Islet precursor cell (in vitro differentiated cells): ENCODE measurements at regions not wholly inside any gene's neighbourhood (a gene's known extent, or its start where the extent isn't known, plus 50 kb on each side); places are given as distances from the start of the nearest gene placed in this dataset.
"Not testable (repeated sequence)": the region's sequence is repeated elsewhere in the genome, so short reads cannot be mapped to it uniquely, and the experiment has no call there.

Source experiments
- DNase-seq: peaks from one replicate; pipeline ENCODE4 v3.0.0-alpha.2; 2018

DNA sequence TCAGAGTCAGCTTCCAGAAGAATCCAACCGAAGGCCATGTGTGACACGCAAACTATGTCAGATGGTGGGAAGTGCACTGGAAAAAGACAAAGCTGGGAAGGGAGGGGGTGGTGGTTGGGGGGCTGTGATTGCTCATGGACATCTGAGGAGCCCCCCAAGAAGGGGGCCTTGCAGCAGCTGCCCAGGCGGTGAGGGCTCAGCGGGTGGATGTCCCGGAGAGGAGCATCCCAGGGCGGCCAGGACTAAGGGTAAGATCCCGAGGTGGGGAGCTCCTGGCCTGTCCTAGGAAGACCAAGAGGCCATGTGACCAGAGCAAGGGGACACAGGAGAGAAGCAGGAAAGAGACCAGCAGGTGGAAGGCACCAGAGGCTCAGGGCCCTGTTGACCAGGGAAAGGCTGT, 299.5 kb downstream of the PREX1 start:
- no peak for DNase-seq

- no peak for DNase-seq
Measured at GRCh38 chr20:48527771-48528170, 300.0 kb downstream of the PREX1 start.

DNA sequence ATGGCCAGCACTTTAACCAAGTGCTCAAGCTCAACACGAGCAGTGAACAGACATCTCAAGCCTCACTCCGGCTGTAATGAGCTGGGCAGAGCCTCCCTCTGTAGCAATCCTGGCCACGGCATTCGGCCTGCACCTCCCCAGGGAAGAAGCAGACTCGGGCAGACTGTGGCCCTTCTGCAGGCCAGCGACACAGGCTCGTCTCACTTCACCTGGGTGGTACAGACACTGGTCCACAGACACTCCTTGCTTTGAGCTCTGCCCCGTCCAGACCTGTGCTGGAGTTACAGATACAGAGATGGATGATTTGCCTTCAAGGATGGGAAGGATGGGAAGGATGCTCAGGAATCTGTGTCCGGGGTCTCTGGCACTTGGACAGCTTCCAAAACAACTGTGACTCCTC, 300.9 kb downstream of the PREX1 start:
- no peak for DNase-seq

- no peak for DNase-seq
Measured at GRCh38 chr20:48525400-48525799, 302.4 kb downstream of the PREX1 start.

- DNase-seq: no peak
Measured at GRCh38 chr20:48524582-48524981, 303.2 kb downstream of the PREX1 start.

DNA sequence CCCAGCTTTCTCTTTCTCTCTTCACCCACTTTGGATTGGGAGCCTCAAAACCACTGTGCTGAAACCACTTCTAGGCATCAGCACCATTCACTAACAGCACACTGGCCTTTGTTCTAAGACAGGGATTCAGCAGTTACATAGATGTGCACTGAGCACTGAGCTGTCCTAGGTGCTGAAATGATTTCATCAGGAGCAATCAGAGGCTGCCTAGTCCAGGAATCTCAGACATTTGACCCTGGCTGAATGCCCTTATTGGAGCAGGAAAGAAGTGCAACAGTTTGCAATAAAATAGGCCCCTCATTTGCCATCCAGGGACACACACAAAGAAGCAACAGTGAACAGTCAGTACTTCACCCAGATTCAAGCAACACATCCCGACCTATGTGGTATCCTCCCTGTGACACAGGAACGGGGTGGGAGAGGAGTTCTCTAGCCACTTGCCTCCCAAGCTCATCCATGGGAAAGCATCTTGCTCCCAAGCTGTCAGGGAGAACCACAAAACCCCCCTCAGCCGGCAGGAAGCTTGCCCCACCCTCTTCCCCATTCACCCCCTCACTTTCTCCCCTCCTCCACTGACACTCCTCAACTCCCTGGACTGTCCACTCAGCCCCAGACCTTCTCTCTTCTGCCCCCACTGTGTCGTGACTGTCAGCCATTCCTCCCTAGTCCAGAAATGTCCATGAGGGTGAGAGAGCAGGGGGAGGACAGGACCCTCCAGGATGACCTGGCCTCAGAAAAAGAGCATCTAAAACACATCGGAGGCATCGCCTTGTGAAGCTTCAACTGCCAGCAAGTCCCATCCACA, 304.4 kb downstream of the PREX1 start:
- peak; percentile 85 for DNase-seq

DNA sequence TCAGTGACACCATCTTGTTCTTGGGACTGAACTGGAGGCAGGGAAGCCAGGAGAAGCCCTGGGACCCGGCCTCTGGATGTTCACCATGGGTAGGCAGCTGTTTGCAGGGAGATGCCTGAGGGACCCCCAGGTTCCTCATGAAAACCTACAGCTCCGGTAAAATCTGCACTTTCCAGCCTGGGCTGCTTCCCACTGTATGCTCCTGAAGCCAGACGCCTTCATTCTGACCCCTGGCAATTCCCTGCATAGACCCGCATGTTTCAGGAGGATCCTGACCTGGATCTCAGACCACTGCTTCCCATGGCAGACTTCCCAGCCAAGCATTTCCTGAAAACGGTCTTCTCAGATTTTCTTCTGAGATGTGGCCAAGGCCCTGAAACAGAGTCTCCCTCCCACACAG, 306.7 kb downstream of the PREX1 start:
- DNase-seq: no peak

DNA sequence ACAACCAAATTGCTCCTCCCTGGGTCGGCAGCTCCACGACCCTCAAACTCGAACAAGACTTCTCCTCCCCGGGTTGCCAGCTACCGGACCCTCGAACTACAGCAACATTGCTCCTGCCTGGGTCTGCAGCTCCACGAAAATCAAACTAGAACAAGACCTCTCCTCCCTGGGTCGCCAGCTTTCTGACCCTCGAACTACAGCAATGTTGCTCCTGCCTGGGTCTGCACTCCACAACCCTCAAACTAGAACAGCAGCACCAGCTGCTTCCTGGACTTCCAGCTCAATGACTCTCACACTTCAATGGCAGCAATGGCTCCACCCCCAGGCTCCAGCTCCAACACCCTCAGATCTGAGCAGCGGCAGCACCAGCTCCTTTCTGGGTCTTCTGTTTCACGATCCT, 311.6 kb downstream of the PREX1 start:
- peak; percentile 61 for DNase-seq

DNA sequence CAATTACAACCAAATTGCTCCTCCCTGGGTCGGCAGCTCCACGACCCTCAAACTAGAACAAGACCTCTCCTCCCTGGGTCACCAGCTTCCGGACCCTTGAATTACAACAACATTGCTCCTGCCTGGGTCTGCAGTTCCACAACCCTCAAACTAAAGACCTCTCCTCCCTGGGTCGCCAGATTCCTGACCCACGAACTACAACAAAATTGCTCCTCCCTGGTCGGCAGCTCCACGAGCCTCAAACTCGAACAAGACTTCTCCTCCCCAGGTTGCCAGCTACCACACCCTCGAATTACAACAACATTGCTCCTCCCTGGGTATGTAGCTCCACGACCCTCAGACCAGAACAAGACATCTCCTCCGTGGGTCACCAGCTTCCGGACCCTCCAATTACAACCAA, 313.2 kb downstream of the PREX1 start:
- DNase-seq: not testable (repeated sequence)

DNA sequence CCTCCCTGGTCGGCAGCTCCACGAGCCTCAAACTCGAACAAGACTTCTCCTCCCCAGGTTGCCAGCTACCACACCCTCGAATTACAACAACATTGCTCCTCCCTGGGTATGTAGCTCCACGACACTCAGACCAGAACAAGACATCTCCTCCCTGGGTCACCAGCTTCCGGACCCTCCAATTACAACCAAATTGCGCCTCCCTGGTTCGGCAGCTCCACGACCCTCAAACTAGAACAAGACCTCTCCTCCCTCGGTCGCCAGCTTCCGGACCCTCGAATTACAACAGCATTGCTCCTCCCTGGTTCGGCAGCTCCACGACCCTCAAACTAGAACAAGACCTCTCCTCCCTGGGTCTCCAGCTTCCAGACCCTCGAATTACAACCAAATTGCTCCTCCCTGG, 315.3 kb downstream of the PREX1 start:
- DNase-seq: not testable (repeated sequence)

DNA sequence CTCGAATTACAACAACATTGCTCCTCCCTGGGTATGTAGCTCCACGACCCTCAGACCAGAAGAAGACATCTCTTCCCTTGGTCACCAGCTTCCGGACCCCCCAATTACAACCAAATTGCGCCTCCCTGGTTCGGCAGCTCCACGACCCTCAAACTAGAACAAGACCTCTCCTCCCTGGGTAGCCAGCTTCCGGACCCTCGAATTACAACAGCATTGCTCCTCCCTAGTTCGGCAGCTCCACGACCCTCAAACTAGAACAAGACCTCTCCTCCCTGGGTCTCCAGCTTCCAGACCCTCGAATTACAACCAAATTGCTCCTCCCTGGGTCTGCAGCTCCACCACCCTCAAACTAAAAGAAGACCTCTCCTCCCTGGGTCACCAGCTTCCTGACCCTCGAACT, 322.7 kb downstream of the PREX1 start:
- DNase-seq: not testable (repeated sequence)

- no peak for DNase-seq
Measured at GRCh38 chr20:48503166-48503815, 324.5 kb downstream of the PREX1 start.

DNA sequence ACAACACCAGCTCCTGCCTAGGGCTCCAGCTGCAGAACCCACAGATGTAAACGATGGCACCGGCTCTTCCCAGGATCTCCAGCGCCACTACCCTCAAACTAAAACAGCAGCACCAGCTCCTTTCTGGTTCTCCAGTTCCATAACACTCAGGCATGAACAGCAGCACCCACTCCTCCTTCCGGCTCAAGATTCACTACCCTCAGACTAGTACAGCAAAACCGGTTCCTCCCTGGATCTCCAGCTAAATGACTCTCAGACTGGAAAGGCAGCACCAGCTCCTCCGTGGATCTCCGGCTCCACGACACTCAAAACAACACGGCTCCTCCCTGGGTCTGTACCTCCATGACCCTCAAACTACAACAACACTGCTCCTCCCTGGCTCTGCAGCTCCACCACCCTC, 325.0 kb downstream of the PREX1 start:
- no peak for DNase-seq

- DNase-seq: no peak
Measured at GRCh38 chr20:48502016-48502415, 325.8 kb downstream of the PREX1 start.

DNA sequence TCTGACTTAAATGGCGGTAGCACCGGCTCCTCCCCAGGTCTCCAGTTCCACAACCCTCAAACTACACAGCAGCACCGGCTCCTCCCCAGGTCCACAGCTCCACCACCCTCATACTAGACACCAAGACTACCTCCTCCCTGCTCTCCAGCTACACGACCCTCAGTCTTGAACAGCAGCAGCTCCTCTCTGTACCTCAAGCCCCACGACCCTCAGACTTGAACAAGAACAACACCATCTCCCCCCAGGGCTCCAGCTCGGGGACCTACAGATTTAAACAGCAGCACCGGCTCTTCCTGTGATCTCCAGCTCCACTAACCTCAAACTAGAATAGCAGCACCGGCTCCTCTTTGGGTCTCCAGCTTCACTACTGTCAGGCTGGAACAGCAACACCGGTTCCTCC, 326.9 kb downstream of the PREX1 start:
- not testable (repeated sequence) for DNase-seq

GRCh38 chr20:48498939-48499338, 328.9 kb downstream of the PREX1 start:
- not testable (repeated sequence) for DNase-seq

GRCh38 chr20:48498125-48498524, 329.7 kb downstream of the PREX1 start:
- not testable (repeated sequence) for DNase-seq

- no peak for DNase-seq
Measured at GRCh38 chr20:48493966-48494365, 333.8 kb downstream of the PREX1 start.

DNA sequence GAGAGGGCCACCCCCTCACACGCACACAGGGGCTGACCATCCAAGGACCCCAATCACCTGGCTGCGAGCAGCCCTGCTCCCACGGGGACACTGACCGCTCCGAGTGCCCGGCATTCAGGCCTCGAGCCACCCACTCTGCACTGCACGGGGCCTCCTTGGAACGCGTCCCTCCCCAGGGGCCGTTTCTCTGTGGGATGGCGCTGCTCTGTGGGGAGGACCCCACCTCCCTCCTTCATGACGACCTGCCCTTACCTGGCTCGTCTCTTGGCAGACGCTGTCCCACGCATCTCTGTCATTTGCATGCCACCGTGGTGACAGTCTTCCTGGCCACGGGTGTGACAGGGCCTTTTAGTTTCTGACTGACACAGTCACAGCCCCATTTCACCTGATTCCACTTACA, 334.5 kb downstream of the PREX1 start:
- not testable (repeated sequence) for DNase-seq

DNA sequence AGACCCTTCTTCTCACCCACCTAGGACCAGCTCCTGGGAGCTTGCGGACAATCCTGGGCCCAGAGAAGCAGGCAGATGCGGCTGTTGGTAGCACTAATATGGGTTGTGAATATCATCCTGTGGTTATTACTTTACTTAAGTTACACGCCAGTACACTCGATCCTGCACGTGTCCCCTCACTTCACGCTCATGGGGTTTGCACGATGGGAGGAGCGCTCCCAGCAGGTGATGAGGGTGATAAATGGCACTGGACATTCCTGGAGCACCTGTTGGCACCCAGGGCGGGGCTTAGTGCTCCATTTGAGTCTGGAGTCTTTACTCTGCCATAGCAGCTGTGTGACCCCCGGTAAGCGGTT, 335.1 kb downstream of the PREX1 start:
- DNase-seq: no peak

- peak; percentile 38 for DNase-seq
Measured at GRCh38 chr20:48492015-48492714, 335.6 kb downstream of the PREX1 start.

GRCh38 chr20:48490961-48491831, 336.6 kb downstream of the PREX1 start:
- DNase-seq: peak; percentile 45

DNA sequence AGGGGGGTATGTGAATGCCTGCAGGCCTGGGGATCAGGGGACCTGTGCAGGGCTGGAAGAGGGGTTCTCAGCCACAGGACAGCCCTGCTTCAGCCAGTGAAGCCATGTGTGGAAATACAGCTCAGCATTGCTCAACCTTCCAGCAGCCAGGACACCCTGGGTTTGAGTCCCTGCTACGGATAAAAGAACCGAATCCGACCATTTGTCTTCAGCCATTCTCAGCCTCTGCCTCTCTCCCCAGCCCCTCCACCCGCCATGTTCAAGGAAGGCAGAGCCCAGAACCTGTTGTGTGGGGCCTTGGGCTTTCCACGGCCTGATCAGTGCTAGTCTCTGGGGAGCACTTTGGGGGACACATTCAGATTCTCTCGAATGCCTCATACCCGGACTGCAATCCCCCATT, 337.5 kb downstream of the PREX1 start:
- not testable (repeated sequence) for DNase-seq
